Suprapubic skin (tissue), 4 donors: ENCODE measurements at regions not wholly inside any gene's neighbourhood (a gene's known extent, or its start where the extent isn't known, plus 50 kb on each side); places are given as distances from the start of the nearest gene placed in this dataset.

Source experiments
- DNase-seq, 2 donors: peaks; one replicate each; pipeline ENCODE4 v3.0.0-alpha.2; 2019; ENCODE audit warnings: low spot score in 2 of 2
- H3K27ac ChIP-seq: fragments of 200-600 bp; sonication (generic); one replicate; pipeline ENCODE4 v1.5.1; 2019
- H3K27me3 ChIP-seq: fragments of 200-600 bp; sonication (generic); one replicate; pipeline ENCODE4 v1.5.1; 2019
- H3K36me3 ChIP-seq: fragments of 200-600 bp; sonication (generic); one replicate; pipeline ENCODE4 v1.5.1; 2019
- H3K4me1 ChIP-seq: fragments of 200-600 bp; sonication (generic); one replicate; pipeline ENCODE4 v1.5.1; 2019
- H3K4me3 ChIP-seq: fragments of 200-600 bp; sonication (generic); one replicate; pipeline ENCODE4 v1.5.1; 2019; ENCODE audit warnings: mild to moderate bottlenecking
- H3K9me3 ChIP-seq: fragments of 200-600 bp; sonication (generic); one replicate; pipeline ENCODE4 v1.5.1; 2019
- EP300 ChIP-seq: sonication (generic); formaldehyde crosslinking; IDR thresholded peaks from one replicate; pipeline ENCODE4 v1.6.1; 2017; ENCODE audit warnings: antibody characterized with exemption
- POLR2A ChIP-seq, 2 donors: fragments of 450-650 bp; IDR thresholded peaks; one replicate each; pipeline ENCODE4 v1.6.1; 2017; ENCODE audit warnings: antibody characterized with exemption in 2 of 2, mild to moderate bottlenecking in 2 of 2, moderate library complexity in 2 of 2
- POLR2AphosphoS5 ChIP-seq, 3 donors: sonication (generic); formaldehyde crosslinking; IDR thresholded peaks; one replicate each; pipeline ENCODE4 v1.6.1; 2017; ENCODE audit warnings: antibody characterized with exemption in 3 of 3
- WGBS: methylation state at CpG from one replicate; pipeline ENCODE4 v1.1.5; 2018; 5-methylcytosine and 5-hydroxymethylcytosine counted together
- TF ChIP-seq, protein P1 (sequence below), 2 donors: fragments of 200-600 bp in 1 of 2; fragments of 450-650 bp in 1 of 2; sonication (generic) in 1 of 2; IDR thresholded peaks; one replicate each; pipeline ENCODE4 v1.5.1; 2016 to 2019; ENCODE audit warnings: antibody characterized with exemption in 2 of 2, mild to moderate bottlenecking in 1 of 2, moderate library complexity in 1 of 2

- H3K27ac ChIP-seq: no peak overlapping the region
- TF ChIP-seq, protein P1, sequence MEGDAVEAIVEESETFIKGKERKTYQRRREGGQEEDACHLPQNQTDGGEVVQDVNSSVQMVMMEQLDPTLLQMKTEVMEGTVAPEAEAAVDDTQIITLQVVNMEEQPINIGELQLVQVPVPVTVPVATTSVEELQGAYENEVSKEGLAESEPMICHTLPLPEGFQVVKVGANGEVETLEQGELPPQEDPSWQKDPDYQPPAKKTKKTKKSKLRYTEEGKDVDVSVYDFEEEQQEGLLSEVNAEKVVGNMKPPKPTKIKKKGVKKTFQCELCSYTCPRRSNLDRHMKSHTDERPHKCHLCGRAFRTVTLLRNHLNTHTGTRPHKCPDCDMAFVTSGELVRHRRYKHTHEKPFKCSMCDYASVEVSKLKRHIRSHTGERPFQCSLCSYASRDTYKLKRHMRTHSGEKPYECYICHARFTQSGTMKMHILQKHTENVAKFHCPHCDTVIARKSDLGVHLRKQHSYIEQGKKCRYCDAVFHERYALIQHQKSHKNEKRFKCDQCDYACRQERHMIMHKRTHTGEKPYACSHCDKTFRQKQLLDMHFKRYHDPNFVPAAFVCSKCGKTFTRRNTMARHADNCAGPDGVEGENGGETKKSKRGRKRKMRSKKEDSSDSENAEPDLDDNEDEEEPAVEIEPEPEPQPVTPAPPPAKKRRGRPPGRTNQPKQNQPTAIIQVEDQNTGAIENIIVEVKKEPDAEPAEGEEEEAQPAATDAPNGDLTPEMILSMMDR (IDR thresholded peaks at IDR 0.05): no peak
- no peak for TF ChIP-seq POLR2AphosphoS5 (IDR thresholded peaks at IDR 0.05)
- H3K27me3 ChIP-seq: no peaks in the 10 kb centered on the region
- no peak for DNase-seq
- H3K36me3 ChIP-seq: no peaks in the 10 kb centered on the region
- H3K4me3 ChIP-seq: no peak overlapping the region
- H3K9me3 ChIP-seq: no peaks in the 10 kb centered on the region
- H3K4me1 ChIP-seq: no peaks in the 10 kb centered on the region
- 88% methylated on average over 2 of the region's 2 CpGs for WGBS
These were observed 1619.1 kb upstream of the ACO1 start for GRCh38 chr9:30765318-30765717.

DNA sequence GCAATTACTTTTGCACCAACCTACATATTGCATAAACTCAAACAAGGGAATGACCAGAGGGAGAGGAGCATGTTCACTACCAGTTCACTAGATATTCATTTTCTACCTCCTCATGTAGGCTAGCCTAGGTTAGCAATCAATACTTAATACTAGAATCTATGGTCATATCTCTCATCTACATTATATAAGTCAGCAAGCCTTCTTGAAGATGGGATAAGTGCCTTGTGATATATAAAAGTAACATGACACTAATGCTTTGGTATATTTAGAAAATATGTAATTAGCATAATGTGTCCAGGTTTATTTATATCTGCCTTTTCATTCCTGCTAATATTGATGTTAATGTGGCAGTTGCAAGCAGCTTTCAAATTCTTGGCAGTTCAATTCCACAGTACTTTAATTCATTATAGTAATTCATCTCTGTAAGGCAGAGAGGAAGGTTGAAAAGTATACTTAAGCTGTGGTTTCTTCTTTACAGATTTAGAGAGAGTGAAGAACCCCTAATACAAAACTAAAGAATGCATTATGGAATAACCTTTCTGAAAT is 1613.2 kb upstream of the ACO1 start:
- no peak for DNase-seq
- no peaks in the 10 kb centered on the region for H3K4me1 ChIP-seq

DNA sequence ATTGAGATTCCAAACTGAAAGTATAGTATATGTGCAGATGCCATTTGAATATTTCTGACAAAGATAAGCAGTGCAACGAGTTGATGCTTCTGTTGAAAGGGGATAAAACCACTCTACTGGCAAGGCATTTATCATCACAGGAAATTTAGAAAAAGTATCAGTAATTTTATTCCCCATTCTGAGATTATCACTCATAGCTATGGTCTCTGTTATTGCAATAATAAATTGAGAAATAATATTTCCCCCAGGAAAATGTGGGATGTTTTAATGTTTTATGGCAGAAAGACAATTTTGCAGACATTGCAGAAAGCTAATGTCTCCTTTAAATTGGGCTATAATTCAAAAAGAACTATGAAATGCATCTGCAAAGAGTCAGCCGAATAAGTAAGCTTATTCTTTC is 1612.7 kb upstream of the ACO1 start:
- 48% methylated on average over 2 of the region's 2 CpGs for WGBS
- Histone ChIP-seq H3K36me3 (no peaks in the 10 kb centered on the region), H3K27me3 (no peaks in the 10 kb centered on the region), H3K4me1 (no peaks in the 10 kb centered on the region), H3K4me3 (no peak overlapping the region), H3K27ac (no peak overlapping the region), H3K9me3 (no peaks in the 10 kb centered on the region)
- no peak for DNase-seq
- TF ChIP-seq POLR2AphosphoS5 (IDR thresholded peaks at IDR 0.05) (no peak), EP300 (no peak), POLR2A (IDR thresholded peaks at IDR 0.05) (no peak)
- TF ChIP-seq, protein P1 (IDR thresholded peaks at IDR 0.05): no peak

More for the DNA sequence above, 1613.2 kb upstream of the ACO1 start:
- Histone ChIP-seq H3K36me3 (no peaks in the 10 kb centered on the region), H3K4me3 (no peak overlapping the region), H3K9me3 (no peaks in the 10 kb centered on the region), H3K27ac (no peak overlapping the region), H3K27me3 (no peaks in the 10 kb centered on the region)
- TF ChIP-seq EP300: no peak
- TF ChIP-seq POLR2A (IDR thresholded peaks at IDR 0.05): no peak
- TF ChIP-seq, protein P1 (IDR thresholded peaks at IDR 0.05): no peak
- no peak for TF ChIP-seq POLR2AphosphoS5 (IDR thresholded peaks at IDR 0.05)

DNA sequence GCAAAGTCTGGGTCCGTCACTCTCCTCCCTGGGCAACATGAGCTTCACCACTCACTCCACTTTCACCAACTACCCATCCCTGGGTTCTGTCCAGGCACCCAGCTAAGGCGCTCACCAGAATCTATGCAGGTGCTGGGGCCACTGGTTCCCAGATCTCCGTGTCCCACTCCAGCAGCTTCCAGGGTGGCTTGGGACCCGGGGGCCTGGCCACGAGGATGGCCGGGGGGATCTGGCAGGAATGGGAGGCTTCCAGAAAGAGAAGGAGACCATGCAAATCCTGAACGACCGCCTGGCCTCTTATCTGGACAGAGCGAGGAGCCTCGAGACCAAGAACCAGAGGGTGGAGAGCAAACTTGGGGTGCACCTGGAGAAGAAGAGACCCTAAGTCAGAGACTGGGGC is 1611.0 kb upstream of the ACO1 start:
- WGBS: 90% methylated on average over 10 of the region's 10 CpGs
- Histone ChIP-seq H3K4me1 (no peaks in the 10 kb centered on the region), H3K4me3 (no peak overlapping the region), H3K27ac (no peak overlapping the region), H3K9me3 (peaks cover 6% of the 10 kb centered on the region), H3K36me3 (no peaks in the 10 kb centered on the region), H3K27me3 (no peaks in the 10 kb centered on the region)
- TF ChIP-seq POLR2AphosphoS5 (IDR thresholded peaks at IDR 0.05) (no peak), EP300 (no peak), POLR2A (IDR thresholded peaks at IDR 0.05) (no peak)
- TF ChIP-seq, protein P1 (IDR thresholded peaks at IDR 0.05): no peak
- no peak for DNase-seq

DNA sequence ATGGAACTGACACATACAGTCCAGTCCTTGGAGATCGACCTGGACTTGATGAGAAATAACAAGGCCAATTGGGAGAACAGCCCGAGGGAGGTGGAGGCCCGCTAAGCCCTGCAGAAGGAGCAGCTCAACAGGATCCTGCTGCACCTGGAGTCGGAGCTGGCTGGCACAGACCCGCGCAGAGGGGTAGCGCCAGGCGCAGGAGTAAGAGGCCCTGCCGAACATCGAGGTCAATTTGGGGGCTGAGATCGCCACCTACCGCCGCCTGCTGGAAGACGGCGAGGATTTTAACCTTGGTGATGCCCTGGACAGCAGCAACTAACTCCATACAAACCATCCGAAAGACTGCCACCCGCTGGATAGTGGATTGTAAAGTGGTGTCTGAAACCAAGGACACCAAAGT is 1610.1 kb upstream of the ACO1 start:
- no peak overlapping the region for H3K27ac ChIP-seq
- WGBS: 75% methylated on average over 17 of the region's 17 CpGs
- H3K27me3 ChIP-seq: no peaks in the 10 kb centered on the region
- no peaks in the 10 kb centered on the region for H3K36me3 ChIP-seq
- H3K9me3 ChIP-seq: peaks cover 6% of the 10 kb centered on the region
- TF ChIP-seq, protein P1 (IDR thresholded peaks at IDR 0.05): no peak
- TF ChIP-seq EP300 (no peak), POLR2AphosphoS5 (IDR thresholded peaks at IDR 0.05) (no peak), POLR2A (IDR thresholded peaks at IDR 0.05) (no peak)
- no peak overlapping the region for H3K4me3 ChIP-seq
- no peaks in the 10 kb centered on the region for H3K4me1 ChIP-seq
- no peak for DNase-seq
